ENCODE measurements at regions not wholly inside any gene's neighbourhood (a gene's known extent, or its start where the extent isn't known, plus 50 kb on each side); places are given as distances from the start of the nearest gene placed in this dataset.

DNA sequence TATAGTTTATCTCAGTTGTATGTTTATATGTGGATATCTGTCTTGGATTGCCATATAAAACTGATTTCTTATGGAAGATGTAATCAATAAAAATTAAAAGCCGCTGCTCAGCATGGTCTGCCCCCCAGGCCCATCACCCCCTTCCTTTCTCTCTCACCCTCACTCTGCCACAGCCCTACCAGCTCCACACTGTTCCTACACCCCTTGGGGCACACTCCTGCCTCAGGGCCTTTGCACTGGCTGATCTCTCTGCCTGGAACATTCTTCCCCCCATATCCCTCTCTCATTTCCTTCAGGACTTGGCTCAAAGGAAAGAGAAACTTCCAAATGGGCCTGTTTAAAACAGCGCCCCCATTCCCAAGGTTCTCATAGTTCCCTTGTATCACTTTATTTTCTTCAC lies 63.1 kb downstream of the LRRC32 start:
- DNase-seq (ENCODE audit: low spot score): no peak

DNA sequence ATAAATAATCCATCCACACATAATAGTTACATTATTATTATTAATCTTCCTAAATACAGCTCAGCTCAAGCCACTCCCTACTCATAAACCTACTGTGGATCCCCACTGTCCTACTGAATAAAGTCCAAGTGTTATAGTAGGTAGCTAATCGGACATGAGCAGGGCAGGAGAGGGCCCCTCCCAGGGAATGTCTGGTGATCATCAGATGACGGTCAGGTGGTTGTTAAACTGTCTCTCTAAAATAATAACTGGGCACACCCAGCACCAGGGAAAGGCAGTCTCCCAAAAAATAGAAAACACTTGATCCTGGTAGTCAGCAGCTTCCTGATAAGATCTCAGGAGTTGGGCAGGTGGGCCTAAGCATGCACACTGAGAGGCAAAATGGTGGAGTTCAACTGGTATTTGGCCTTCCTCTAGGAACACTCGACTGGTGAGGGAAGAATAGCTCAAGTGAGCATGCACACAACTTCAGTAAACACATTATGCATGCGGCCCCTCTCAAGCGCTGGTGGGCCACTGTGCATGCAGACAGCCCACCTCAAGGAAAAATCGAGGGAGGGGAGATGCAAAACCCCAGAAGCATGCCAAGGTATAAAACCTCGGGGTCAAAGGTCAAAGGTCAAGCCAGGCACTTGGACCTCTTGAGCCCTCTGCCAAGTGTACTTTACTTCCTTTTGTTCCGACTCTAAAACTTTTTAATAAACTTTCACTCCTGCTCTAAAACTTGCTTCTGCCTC lies 65.0 kb downstream of the LRRC32 start:
- DNase-seq (ENCODE audit: low spot score): no peak

DNA sequence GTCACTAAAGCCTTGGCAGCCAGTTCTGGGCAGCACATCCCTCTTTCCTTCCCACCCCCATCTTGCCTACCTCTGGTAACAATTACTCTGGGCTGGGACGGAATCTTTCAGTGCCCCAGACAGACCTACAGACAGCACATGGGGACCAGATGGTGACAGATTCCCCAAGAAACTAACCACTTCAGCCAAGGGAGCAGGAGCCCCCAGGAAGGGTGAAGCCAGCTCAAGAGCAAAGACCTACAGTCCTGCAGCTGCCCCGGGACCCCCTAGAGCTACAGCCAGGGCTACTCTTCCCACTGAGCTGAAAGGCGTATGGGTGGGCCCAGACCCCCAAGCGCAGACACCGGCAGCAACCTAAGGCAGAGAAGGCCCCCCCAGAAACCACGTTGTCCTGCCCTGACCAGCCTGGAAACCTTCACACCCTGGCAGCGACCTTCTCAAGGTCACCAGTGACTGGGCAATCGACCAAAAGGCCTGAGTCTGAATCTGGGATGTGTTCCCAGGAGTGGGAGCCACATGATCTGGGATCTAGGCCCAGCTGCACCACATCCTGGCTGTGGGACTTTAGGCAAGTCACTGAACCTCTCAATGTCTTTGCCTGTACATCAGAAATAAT lies 65.8 kb downstream of the LRRC32 start:
- no peak for DNase-seq (ENCODE audit: low spot score)

DNA sequence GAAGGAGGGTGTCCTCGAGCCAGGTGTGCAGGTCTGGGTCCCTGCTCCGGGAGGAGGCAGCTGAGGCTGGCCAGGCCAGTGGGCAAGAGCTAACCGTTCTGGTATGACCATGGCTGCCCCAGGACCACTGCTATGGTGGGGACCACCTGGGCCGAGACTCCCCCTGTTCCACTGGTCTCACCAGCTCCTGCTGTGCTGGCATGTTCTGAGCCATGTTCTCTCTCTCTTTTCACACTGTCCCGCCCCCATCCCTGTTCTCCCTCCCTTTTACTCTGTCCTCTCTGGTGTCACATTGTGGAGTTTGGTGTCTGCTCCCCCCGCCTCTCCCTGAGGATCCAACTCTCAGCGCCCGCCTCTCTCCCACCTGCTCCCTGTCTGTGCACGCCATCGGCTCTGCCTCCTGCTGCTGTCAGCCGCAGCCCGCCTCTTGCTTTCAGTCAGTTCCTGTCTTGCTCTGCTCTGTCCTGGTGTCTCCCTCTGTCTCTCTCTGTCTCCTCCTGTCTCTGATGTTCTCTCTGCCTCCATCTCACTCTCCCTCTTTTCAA lies 66.4 kb downstream of the LRRC32 start:
- DNase-seq (ENCODE audit: low spot score): peak; percentile 66

DNA sequence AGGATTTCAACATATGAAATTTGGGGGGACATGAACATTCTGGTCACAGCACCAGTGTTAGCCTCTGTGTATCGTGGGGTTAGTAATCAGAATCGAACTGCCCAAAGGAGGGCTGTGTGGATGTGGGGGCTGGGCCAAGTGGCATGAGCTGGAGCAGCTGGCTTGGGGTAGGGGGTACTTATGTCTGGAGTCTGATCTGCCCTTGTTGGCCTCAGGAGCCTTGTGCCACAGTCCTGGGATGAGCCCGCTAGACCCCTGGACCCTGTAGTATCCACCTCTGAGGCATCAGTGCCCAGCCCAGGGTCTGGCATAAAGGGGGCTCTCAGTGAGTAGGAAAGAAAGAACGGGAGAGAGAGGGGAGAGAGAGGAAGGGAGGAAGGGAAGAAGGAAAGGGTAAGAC lies 67.3 kb downstream of the LRRC32 start:
- DNase-seq (ENCODE audit: low spot score): no peak
